ENCODE measurements at regions not wholly inside any gene's neighbourhood (a gene's known extent, or its start where the extent isn't known, plus 50 kb on each side); places are given as distances from the start of the nearest gene placed in this dataset.

DNA sequence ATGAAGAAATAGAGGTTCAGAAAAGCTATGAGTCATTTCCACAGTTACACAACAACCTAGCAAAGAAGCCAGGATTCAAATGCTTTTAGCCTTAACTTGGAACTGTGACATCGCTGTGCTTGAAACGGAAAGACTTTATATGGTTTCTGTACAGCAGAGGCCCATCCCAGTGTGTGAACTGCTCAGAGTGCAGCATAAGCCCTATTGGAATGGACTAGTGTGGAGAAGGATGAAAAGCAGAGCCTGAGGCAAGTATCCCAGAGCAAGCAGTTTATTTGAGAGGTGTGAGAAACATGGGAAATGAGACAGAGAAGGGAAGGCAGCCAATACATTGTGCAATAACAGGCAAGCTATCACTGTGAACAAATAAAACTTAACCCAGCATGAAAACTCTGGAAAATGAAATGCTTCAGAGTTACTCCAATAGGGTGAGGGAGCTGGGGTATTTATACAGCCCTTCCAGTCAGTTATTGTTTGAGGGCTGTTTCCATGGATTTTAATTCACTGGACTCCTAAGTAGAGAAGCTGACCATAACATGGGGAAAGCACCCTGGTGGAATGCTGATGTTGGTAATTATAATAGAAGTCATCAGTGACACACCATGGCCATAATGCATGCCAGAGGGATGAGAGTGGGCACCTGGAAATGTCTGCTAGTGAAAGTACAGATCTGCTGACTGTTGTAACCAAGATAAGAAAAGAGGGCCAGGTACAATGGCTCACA is 254.0 kb upstream of the POU3F3 start:
- TF ChIP-seq, protein P1, sequence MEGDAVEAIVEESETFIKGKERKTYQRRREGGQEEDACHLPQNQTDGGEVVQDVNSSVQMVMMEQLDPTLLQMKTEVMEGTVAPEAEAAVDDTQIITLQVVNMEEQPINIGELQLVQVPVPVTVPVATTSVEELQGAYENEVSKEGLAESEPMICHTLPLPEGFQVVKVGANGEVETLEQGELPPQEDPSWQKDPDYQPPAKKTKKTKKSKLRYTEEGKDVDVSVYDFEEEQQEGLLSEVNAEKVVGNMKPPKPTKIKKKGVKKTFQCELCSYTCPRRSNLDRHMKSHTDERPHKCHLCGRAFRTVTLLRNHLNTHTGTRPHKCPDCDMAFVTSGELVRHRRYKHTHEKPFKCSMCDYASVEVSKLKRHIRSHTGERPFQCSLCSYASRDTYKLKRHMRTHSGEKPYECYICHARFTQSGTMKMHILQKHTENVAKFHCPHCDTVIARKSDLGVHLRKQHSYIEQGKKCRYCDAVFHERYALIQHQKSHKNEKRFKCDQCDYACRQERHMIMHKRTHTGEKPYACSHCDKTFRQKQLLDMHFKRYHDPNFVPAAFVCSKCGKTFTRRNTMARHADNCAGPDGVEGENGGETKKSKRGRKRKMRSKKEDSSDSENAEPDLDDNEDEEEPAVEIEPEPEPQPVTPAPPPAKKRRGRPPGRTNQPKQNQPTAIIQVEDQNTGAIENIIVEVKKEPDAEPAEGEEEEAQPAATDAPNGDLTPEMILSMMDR (IDR thresholded peaks at IDR 0.05) = no peak
- TF ChIP-seq EZH2phosphoT487 (IDR thresholded peaks at IDR 0.05) = no peak

Measured in neural progenitor cell (in vitro differentiated cells).